ENCODE measurements at regions not wholly inside any gene's neighbourhood (a gene's known extent, or its start where the extent isn't known, plus 50 kb on each side); places are given as distances from the start of the nearest gene placed in this dataset.

GRCh38 chr1:30268923-30269666 lies 454.3 kb downstream of the MATN1 start:
- Mint-ChIP-seq H3K27ac (ENCODE audit: unreplicated experiment) (no peak overlapping the region), H3K4me3 (ENCODE audit: unreplicated experiment) (no peak overlapping the region), H3K9me3 (ENCODE audit: unreplicated experiment) (no peaks in the 10 kb centered on the region), H3K4me1 (ENCODE audit: unreplicated experiment) (no peaks in the 10 kb centered on the region), H3K27me3 (ENCODE audit: unreplicated experiment) (no peaks in the 10 kb centered on the region), H3K36me3 (ENCODE audit: low read depth, unreplicated experiment) (no peaks in the 10 kb centered on the region)
- TF ChIP-seq, protein P1, sequence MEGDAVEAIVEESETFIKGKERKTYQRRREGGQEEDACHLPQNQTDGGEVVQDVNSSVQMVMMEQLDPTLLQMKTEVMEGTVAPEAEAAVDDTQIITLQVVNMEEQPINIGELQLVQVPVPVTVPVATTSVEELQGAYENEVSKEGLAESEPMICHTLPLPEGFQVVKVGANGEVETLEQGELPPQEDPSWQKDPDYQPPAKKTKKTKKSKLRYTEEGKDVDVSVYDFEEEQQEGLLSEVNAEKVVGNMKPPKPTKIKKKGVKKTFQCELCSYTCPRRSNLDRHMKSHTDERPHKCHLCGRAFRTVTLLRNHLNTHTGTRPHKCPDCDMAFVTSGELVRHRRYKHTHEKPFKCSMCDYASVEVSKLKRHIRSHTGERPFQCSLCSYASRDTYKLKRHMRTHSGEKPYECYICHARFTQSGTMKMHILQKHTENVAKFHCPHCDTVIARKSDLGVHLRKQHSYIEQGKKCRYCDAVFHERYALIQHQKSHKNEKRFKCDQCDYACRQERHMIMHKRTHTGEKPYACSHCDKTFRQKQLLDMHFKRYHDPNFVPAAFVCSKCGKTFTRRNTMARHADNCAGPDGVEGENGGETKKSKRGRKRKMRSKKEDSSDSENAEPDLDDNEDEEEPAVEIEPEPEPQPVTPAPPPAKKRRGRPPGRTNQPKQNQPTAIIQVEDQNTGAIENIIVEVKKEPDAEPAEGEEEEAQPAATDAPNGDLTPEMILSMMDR (IDR thresholded peaks at IDR 0.05; ENCODE audit: unreplicated experiment), result no peak
- DNase-seq (ENCODE audit: low spot score), result no peak

DNA sequence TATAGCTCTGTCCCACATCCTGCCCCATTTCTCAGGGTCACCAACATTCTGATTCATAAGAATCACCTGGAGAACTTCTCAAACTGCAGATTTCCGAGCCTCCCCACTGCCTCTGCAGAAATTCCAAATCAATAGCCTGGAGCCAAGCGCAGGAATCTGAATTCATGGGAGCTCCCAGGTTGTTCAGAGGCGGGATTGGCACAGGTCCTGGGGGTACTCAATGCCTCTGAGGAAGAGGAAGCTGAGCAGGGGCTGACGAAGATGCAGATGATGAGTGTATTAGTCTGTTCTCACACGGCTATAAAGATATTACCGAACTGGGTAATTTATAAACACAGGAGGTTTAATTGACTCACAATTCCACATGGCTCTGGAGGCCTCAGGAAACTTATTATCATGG lies 455.5 kb downstream of the MATN1 start:
- Mint-ChIP-seq H3K27ac (ENCODE audit: unreplicated experiment) (no peak overlapping the region), H3K27me3 (ENCODE audit: unreplicated experiment) (no peaks in the 10 kb centered on the region), H3K4me3 (ENCODE audit: unreplicated experiment) (no peak overlapping the region), H3K9me3 (ENCODE audit: unreplicated experiment) (no peaks in the 10 kb centered on the region), H3K4me1 (ENCODE audit: unreplicated experiment) (no peaks in the 10 kb centered on the region), H3K36me3 (ENCODE audit: low read depth, unreplicated experiment) (no peaks in the 10 kb centered on the region)
- DNase-seq (ENCODE audit: low spot score), result no peak
- TF ChIP-seq, protein P1 (IDR thresholded peaks at IDR 0.05; ENCODE audit: unreplicated experiment), result no peak

GRCh38 chr1:30267046-30267445 lies 456.3 kb downstream of the MATN1 start:
- TF ChIP-seq, protein P1 (IDR thresholded peaks at IDR 0.05; ENCODE audit: unreplicated experiment), result no peak
- no peaks in the 10 kb centered on the region for H3K36me3 Mint-ChIP-seq (ENCODE audit: low read depth, unreplicated experiment)
- no peak overlapping the region for H3K27ac Mint-ChIP-seq (ENCODE audit: unreplicated experiment)
- H3K9me3 Mint-ChIP-seq (ENCODE audit: unreplicated experiment), result no peaks in the 10 kb centered on the region
- H3K4me3 Mint-ChIP-seq (ENCODE audit: unreplicated experiment), result no peak overlapping the region
- H3K4me1 Mint-ChIP-seq (ENCODE audit: unreplicated experiment), result no peaks in the 10 kb centered on the region
- no peak for DNase-seq (ENCODE audit: low spot score)
- no peaks in the 10 kb centered on the region for H3K27me3 Mint-ChIP-seq (ENCODE audit: unreplicated experiment)

- no peak for DNase-seq (ENCODE audit: low spot score)
- Mint-ChIP-seq H3K9me3 (ENCODE audit: unreplicated experiment) (no peaks in the 10 kb centered on the region), H3K36me3 (ENCODE audit: low read depth, unreplicated experiment) (peaks cover 3% of the 10 kb centered on the region), H3K4me3 (ENCODE audit: unreplicated experiment) (no peak overlapping the region), H3K27ac (ENCODE audit: unreplicated experiment) (no peak overlapping the region), H3K4me1 (ENCODE audit: unreplicated experiment) (no peaks in the 10 kb centered on the region), H3K27me3 (ENCODE audit: unreplicated experiment) (no peaks in the 10 kb centered on the region)
- TF ChIP-seq, protein P1 (IDR thresholded peaks at IDR 0.05; ENCODE audit: unreplicated experiment), result no peak
Observed at GRCh38 chr1:30265127-30266070, 458.0 kb downstream of the MATN1 start.

DNA sequence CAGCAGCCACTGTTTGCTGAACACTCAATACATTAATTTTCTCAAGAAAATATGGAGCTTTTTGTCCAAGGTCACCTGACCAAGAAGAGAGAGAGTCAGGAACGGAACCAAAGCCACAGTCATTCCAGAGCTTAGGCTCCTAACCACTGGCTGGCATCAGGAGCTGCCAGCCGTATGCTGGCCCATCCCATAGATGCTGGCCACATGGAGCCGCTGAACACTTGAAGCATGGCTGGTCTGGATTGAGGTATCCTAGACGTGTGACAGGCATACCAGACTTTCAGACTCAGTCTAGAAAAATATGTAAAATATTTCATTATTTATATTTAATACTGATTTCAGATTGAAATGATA lies 458.7 kb downstream of the MATN1 start:
- TF ChIP-seq, protein P1 (IDR thresholded peaks at IDR 0.05; ENCODE audit: unreplicated experiment), result no peak
- H3K4me1 Mint-ChIP-seq (ENCODE audit: unreplicated experiment), result no peaks in the 10 kb centered on the region
- DNase-seq (ENCODE audit: low spot score), result no peak
- no peaks in the 10 kb centered on the region for H3K27me3 Mint-ChIP-seq (ENCODE audit: unreplicated experiment)
- no peak overlapping the region for H3K4me3 Mint-ChIP-seq (ENCODE audit: unreplicated experiment)
- H3K9me3 Mint-ChIP-seq (ENCODE audit: unreplicated experiment), result no peaks in the 10 kb centered on the region
- no peak overlapping the region for H3K27ac Mint-ChIP-seq (ENCODE audit: unreplicated experiment)
- H3K36me3 Mint-ChIP-seq (ENCODE audit: low read depth, unreplicated experiment), result peaks cover 3% of the 10 kb centered on the region

Measured in endothelial cell (in vitro differentiated cells).